ENCODE measurements at regions not wholly inside any gene's neighbourhood (a gene's known extent, or its start where the extent isn't known, plus 50 kb on each side); places are given as distances from the start of the nearest gene placed in this dataset.

DNA sequence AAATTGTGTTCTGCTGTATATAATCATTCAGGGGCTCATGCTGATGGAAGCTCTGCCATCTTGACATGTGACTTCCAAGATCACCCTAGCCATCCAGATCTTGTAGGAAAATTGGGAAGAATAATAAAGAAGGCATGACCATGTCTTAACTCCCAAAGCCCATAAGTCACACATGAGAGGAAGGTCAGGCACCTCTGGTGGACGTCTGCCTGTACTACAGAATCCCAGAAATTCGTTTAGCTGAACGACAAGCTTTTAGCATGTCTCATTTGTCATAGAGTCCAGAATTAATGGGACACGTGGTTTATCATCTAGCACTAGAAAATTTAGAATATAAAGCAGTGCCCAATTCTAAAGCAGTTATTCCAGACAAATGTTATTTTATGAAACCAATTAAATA lies 212.7 kb downstream of the CENPC start:
- H3K27me3 Mint-ChIP-seq, result peaks cover 19% of the 10 kb centered on the region
- TF ChIP-seq, protein P1, sequence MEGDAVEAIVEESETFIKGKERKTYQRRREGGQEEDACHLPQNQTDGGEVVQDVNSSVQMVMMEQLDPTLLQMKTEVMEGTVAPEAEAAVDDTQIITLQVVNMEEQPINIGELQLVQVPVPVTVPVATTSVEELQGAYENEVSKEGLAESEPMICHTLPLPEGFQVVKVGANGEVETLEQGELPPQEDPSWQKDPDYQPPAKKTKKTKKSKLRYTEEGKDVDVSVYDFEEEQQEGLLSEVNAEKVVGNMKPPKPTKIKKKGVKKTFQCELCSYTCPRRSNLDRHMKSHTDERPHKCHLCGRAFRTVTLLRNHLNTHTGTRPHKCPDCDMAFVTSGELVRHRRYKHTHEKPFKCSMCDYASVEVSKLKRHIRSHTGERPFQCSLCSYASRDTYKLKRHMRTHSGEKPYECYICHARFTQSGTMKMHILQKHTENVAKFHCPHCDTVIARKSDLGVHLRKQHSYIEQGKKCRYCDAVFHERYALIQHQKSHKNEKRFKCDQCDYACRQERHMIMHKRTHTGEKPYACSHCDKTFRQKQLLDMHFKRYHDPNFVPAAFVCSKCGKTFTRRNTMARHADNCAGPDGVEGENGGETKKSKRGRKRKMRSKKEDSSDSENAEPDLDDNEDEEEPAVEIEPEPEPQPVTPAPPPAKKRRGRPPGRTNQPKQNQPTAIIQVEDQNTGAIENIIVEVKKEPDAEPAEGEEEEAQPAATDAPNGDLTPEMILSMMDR (IDR thresholded peaks at IDR 0.05), result peak; percentile 29
- no peak overlapping the region for H3K27ac Mint-ChIP-seq
- CTCF ChIA-PET, result interaction anchor here (1.4 kb wide), 1 partner anchor 188 kb away, joined by 3 read pairs; no protein-coding TSS in a partner anchor
- ATAC-seq, result no peak
- no peak overlapping the region for H3K4me3 Mint-ChIP-seq
- DNase-seq, result peak; percentile 3
- H3K9me3 Mint-ChIP-seq, result no peaks in the 10 kb centered on the region
- no peaks in the 10 kb centered on the region for H3K36me3 Mint-ChIP-seq (ENCODE audit: low read depth)
- H3K4me1 Mint-ChIP-seq (ENCODE audit: low read depth), result no peaks in the 10 kb centered on the region
- intact Hi-C loops (cut with micrococcal nuclease), result no loop called here
- POLR2A ChIA-PET, result no interaction called here

DNA sequence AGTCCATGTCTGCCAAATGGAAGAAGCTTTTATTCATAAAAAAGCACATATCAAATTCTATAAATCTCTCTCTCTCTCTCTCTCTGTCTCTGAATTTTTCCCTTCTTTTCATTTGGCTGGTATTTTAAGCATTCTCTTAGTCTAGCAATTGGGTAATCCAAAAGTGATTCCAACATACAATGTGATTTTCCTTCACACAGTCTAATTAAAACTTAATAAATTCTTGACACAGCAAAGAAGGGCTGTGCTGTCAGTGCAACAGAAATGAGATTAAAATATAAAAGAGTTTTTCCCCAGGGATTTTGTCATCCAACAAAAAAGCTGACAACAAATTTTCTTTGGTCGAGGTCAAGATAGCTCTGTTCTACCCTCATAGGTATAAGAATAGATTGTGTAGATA lies 216.9 kb downstream of the CENPC start:
- peaks cover 15% of the 10 kb centered on the region for H3K27me3 Mint-ChIP-seq
- CTCF ChIA-PET, result interaction anchor here (0.7 to 2.6 kb wide), 5 partner anchors 11 to 241 kb away, joined by 3 to 22 read pairs (median 5); no protein-coding TSS in a partner anchor
- intact Hi-C loops (cut with micrococcal nuclease), result no loop called here
- POLR2A ChIA-PET, result no interaction called here
- H3K27ac Mint-ChIP-seq, result no peak overlapping the region
- DNase-seq (no peak), ATAC-seq (no peak)
- no peak overlapping the region for H3K4me3 Mint-ChIP-seq
- H3K9me3 Mint-ChIP-seq, result no peaks in the 10 kb centered on the region
- H3K36me3 Mint-ChIP-seq (ENCODE audit: low read depth), result no peaks in the 10 kb centered on the region
- TF ChIP-seq, protein P1 (IDR thresholded peaks at IDR 0.05), result no peak
- H3K4me1 Mint-ChIP-seq (ENCODE audit: low read depth), result no peaks in the 10 kb centered on the region

DNA sequence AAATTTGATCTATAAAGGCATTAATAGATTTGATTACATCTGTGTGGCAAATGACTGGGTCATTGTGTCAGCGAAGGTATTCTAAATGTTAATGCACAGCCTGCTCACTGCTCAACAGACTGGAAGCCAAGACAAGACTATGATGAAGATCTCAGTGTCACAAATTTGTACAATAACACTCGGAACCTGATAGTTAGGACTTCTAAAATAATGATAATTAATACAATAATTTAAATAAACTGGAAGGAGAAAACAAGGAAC lies 217.4 kb downstream of the CENPC start:
- TF ChIP-seq, protein P1 (IDR thresholded peaks at IDR 0.05), result no peak
- CTCF ChIA-PET, result interaction anchor here (0.6 to 2.6 kb wide), 8 partner anchors 11 to 240 kb away, joined by 3 to 22 read pairs (median 4); no protein-coding TSS in a partner anchor
- POLR2A ChIA-PET, result no interaction called here
- no peak overlapping the region for H3K4me3 Mint-ChIP-seq
- peaks cover 14% of the 10 kb centered on the region for H3K27me3 Mint-ChIP-seq
- no peaks in the 10 kb centered on the region for H3K9me3 Mint-ChIP-seq
- H3K36me3 Mint-ChIP-seq (ENCODE audit: low read depth), result no peaks in the 10 kb centered on the region
- no peak overlapping the region for H3K27ac Mint-ChIP-seq
- no peaks in the 10 kb centered on the region for H3K4me1 Mint-ChIP-seq (ENCODE audit: low read depth)
- DNase-seq, result no peak
- intact Hi-C loops (cut with micrococcal nuclease), result no loop called here
- no peak for ATAC-seq

DNA sequence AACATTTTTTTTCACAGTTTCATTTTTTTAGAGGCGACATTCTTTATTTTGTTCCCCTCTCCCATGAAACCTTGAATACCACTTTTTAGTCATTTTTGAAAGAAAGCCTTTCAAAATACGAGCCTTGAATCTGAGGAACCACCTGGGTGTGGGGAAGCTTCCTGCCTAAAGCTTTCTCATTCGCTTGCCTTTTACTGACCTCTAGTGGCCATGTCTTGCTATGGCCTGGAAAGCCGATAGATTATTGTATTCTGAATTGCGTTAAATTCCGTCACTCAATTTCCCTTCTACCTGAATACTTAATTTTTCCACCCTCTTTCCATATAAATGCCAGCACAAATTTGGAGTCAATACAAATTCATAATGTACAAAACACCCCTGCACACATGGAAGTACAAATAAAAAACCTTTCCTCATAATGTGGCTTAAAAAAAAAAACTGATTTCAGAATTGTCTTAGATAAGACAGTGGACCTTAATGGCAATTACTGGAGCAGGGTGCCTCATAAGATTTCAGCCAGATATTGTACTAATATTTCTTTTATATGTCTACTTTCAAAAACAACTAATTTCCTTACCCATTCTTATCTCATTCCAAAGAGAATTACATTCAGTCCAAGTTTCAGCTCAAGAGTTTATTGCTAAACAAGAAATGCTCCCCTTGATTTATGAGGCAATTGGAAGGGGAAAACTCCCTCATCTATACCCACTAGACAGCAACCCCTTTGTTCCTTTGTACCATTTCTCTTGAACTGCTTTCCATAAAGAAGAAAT lies 217.9 kb downstream of the CENPC start:
- H3K36me3 Mint-ChIP-seq (ENCODE audit: low read depth), result no peaks in the 10 kb centered on the region
- H3K27ac Mint-ChIP-seq, result no peak overlapping the region
- peaks cover 11% of the 10 kb centered on the region for H3K27me3 Mint-ChIP-seq
- H3K4me3 Mint-ChIP-seq, result no peak overlapping the region
- intact Hi-C loops (cut with micrococcal nuclease), result loop anchor here (1.0 kb wide), 1 partner anchor 239 kb away; no protein-coding TSS in a partner anchor
- TF ChIP-seq, protein P1 (IDR thresholded peaks at IDR 0.05), result peak; percentile 88
- ChIA-PET POLR2A (no interaction called here), CTCF (interaction anchor here (0.6 to 2.6 kb wide), 12 partner anchors 9 to 280 kb away, joined by 3 to 22 read pairs (median 4); no protein-coding TSS in a partner anchor)
- H3K9me3 Mint-ChIP-seq, result no peaks in the 10 kb centered on the region
- ATAC-seq (peak; percentile 64), DNase-seq (peak; percentile 64)
- H3K4me1 Mint-ChIP-seq (ENCODE audit: low read depth), result no peaks in the 10 kb centered on the region

DNA sequence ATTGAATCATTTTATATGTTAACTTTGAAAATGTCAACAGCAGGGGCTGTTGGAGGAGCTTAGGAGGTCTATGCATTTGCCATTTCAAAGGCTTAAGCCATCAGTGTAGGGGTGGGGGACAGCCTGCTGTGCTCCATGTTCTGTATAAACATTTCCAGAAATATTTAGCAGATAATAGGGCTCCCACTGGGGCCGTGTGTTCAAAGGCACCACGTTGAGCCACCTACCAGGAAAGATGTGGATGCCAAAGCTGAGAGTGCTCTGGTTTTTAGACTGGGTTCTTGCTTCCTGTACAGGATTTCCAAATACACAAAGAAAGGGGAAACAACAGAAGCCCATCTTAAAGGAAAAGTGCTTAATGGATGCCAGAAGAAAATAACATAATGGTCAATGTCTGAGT lies 219.5 kb downstream of the CENPC start:
- ChIA-PET POLR2A (no interaction called here), CTCF (interaction anchor here (1.0 to 2.6 kb wide), 2 partner anchors 238 kb away, joined by 4 to 22 read pairs; no protein-coding TSS in a partner anchor)
- Mint-ChIP-seq H3K36me3 (ENCODE audit: low read depth) (no peaks in the 10 kb centered on the region), H3K4me3 (no peak overlapping the region), H3K9me3 (no peaks in the 10 kb centered on the region), H3K4me1 (ENCODE audit: low read depth) (no peaks in the 10 kb centered on the region), H3K27ac (no peak overlapping the region), H3K27me3 (peaks cover 10% of the 10 kb centered on the region)
- ATAC-seq (no peak), DNase-seq (no peak)
- TF ChIP-seq, protein P1 (IDR thresholded peaks at IDR 0.05), result no peak
- intact Hi-C loops (cut with micrococcal nuclease), result no loop called here

Data from activated CD8-positive, alpha-beta T cell treated with anti-CD3 and anti-CD28 coated beads for 36 hours (primary cell).